HUES48 (cell line): ENCODE measurements at regions not wholly inside any gene's neighbourhood (a gene's known extent, or its start where the extent isn't known, plus 50 kb on each side); places are given as distances from the start of the nearest gene placed in this dataset.

Experiments used
- H3K27ac ChIP-seq: one replicate; pipeline ENCODE4 v1.7.0; 2013; ENCODE audit warnings: low read depth, low read length, inconsistent platforms
- H3K27me3 ChIP-seq: 2 replicates; pipeline ENCODE4 v1.6.1; 2013; ENCODE audit warnings: mild to moderate bottlenecking, low read length; ENCODE audit not compliant: control insufficient read depth, insufficient read depth
- H3K36me3 ChIP-seq: 2 replicates; pipeline ENCODE4 v1.6.1; 2013; ENCODE audit warnings: low read length; ENCODE audit not compliant: control insufficient read depth, insufficient read depth
- H3K4me1 ChIP-seq: 2 replicates; pipeline ENCODE4 v1.6.1; 2013; ENCODE audit warnings: mild to moderate bottlenecking, low read length; ENCODE audit not compliant: control insufficient read depth, insufficient read depth
- H3K4me3 ChIP-seq: 2 replicates; pipeline ENCODE4 v1.5.1; 2013; ENCODE audit warnings: mild to moderate bottlenecking, low read depth, low read length
- H3K9ac ChIP-seq: 2 replicates; pipeline ENCODE4 v1.6.1; 2013; ENCODE audit warnings: mild to moderate bottlenecking, low read depth, low read length, moderate library complexity
- H3K9me3 ChIP-seq: 2 replicates; pipeline ENCODE4 v1.6.1; 2013; ENCODE audit warnings: low read length; ENCODE audit not compliant: control insufficient read depth, insufficient read depth

DNA sequence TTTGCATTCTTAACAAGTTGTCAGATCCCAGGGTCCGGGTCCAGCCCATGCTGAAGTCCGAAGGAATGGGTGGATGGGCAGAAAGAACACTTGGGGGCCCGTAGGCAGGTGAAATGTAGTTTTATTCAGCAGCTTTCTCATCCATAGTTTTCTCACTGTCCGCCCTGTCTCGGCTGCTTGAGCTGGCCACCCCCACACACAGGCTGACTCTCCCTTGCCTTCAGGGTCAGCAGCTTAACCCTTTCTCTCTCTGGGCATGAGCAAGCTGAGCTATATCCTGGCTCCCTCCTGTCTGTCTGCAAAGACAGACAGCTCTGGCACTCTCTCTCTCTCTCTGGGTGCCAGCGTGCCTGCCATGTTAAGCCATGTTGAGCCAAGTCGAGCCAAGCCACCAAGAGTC is 163.9 kb downstream of the PTCSC3 start:
- Histone ChIP-seq H3K36me3 (no peaks in the 10 kb centered on the region), H3K9me3 (no peaks in the 10 kb centered on the region), H3K9ac (0 out of 2 replicates have a peak overlapping the region, but pooled peaks have one; percentile 28)

DNA sequence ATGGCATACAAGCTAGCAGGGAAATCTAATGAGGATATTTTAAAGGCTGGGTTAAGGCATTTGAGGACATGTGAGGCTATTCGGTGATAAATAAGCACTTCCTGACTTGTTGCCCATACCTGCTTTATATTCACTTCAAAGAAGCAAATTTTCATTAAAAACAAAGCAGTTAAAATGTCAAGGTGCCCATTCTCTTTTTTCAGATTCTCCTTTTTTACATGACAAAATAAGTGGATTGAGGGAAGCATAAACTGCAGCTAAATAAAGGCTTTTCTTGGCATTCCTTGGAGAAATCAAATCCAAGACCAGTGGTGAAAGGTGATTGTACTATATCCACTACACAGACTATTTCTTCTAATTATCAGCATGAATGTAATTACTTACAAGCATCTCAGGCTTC is 166.9 kb downstream of the PTCSC3 start:
- Histone ChIP-seq H3K9me3 (no peaks in the 10 kb centered on the region), H3K9ac (0 out of 2 replicates have a peak overlapping the region, but pooled peaks have one; percentile 7), H3K4me1 (peaks cover 47% of the 10 kb centered on the region), H3K36me3 (no peaks in the 10 kb centered on the region), H3K27ac (no peak overlapping the region), H3K4me3 (peak overlapping the region; percentile 43), H3K27me3 (no peaks in the 10 kb centered on the region; the same call in 1 of the 2 replicates)

More for the DNA sequence above, 163.9 kb downstream of the PTCSC3 start:
- H3K27me3 ChIP-seq = no peaks in the 10 kb centered on the region; the same call in 1 of the 2 replicates
- peaks cover 41% of the 10 kb centered on the region for H3K4me1 ChIP-seq
- no peak overlapping the region for H3K27ac ChIP-seq
- no peak overlapping the region for H3K4me3 ChIP-seq

DNA sequence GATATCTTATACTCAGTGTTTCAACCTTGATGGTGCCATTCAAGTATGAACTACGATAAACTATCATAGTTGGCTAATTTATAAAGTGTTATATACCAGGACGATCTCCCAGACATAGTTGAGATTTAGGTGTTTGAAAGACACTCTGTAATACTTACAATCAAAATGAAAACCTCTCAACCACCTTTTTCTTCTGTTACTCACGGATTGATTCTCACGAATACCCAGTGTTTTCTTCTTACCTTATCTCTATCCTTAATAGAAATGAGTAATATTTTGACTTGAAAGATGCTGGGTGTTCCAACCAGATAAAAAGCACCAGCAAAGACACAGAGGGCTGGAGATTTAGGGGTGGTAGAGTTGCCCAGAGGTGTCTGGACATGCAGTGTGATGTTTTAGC is 169.9 kb downstream of the PTCSC3 start:
- Histone ChIP-seq H3K4me1 (peaks cover 35% of the 10 kb centered on the region), H3K9me3 (no peaks in the 10 kb centered on the region), H3K4me3 (no peak overlapping the region), H3K9ac (no peak overlapping the region), H3K27me3 (no peaks in the 10 kb centered on the region; the same call in 1 of the 2 replicates), H3K27ac (no peak overlapping the region), H3K36me3 (no peaks in the 10 kb centered on the region)

DNA sequence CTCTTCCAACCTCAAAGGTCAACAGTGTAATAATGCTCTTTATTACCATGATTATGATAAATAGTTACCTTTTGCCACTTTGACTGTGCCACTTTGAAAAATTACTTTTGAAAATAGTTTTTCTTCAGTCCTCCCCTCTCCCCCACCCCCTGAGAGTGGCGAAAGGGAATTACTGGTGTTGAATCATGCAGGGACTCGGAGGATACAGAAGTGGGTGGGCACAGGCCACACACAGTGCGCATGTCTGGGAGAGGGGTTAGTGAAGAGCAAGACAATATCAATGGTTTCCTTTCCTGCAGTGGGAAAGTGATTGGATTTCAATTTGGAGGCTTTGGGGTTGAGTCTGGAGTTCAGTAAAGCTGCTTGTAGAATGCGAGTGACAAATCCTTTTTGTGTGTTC is 170.9 kb downstream of the PTCSC3 start:
- H3K36me3 ChIP-seq = no peaks in the 10 kb centered on the region
- H3K9me3 ChIP-seq = no peaks in the 10 kb centered on the region
- no peaks in the 10 kb centered on the region; the same call in 1 of the 2 replicates for H3K27me3 ChIP-seq
- H3K9ac ChIP-seq = no peak overlapping the region
- H3K4me3 ChIP-seq = no peak overlapping the region
- H3K27ac ChIP-seq = no peak overlapping the region
- peaks cover 28% of the 10 kb centered on the region for H3K4me1 ChIP-seq

DNA sequence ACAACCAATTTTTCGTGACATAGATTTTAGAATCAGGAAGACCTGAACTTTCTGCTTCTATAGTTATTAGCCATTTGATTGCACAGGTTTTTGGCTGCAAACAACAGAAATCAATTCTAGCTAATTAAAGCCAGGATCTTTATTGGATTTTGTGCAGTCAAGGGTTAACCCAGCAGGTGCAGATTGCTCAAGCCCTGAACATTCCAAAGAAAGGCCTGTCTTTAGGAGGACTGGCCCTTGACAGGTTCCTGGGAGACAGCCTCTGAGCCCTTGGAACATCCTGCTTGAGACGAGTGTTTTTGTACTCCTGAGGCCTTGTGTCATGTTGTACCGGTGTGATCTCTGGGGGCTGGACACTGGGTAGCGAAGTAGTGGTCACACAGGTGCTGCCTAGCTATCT is 174.6 kb downstream of the PTCSC3 start:
- H3K4me3 ChIP-seq = no peak overlapping the region
- peaks cover 34% of the 10 kb centered on the region for H3K4me1 ChIP-seq
- H3K9ac ChIP-seq = no peak overlapping the region
- no peaks in the 10 kb centered on the region for H3K36me3 ChIP-seq
- H3K9me3 ChIP-seq = no peaks in the 10 kb centered on the region
- H3K27ac ChIP-seq = no peak overlapping the region
- H3K27me3 ChIP-seq = no peaks in the 10 kb centered on the region

DNA sequence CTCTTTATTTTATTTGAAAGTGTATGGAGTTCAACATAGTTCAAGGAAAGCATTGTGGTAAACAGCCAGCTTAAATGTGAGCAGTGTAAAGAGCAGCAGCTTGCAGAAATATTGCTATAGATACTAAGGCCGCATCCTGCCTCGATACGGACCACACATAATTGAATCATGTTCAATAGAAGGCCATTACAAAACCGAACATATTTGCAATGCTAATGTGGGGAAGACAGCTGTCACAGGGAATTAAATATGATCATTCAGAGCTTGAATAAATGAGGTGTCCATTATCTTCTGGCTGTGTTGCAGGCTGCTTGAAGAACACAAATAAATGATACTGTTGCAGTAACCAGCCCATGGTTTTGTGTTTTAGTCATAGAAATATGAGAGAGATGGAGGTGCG is 173.2 kb downstream of the BRMS1L start:
- no peaks in the 10 kb centered on the region for H3K9me3 ChIP-seq
- no peaks in the 10 kb centered on the region for H3K36me3 ChIP-seq
- H3K4me3 ChIP-seq = no peak overlapping the region
- peaks cover 28% of the 10 kb centered on the region; the same call in 1 of the 2 replicates for H3K4me1 ChIP-seq
- H3K9ac ChIP-seq = no peak overlapping the region
- no peaks in the 10 kb centered on the region for H3K27me3 ChIP-seq
- no peak overlapping the region for H3K27ac ChIP-seq

DNA sequence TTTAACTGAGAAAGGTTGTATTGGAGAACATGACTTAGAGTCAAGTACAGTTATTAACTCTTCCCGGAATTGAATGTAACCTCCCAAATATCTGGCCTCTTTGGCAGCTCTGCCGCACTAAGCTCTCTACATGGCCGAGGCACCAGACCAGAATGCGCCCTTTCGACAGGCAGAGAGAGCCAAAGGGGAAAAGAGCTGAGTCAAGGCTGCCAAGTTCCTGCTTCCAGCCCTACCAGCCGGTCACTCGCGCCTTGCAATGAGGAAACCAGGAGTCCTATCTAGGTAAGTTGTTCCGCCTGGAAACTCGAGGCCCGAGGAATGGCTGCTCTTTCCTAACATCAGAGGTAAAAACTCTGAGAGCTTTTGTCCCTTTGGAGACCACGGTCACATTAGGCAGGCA is 172.2 kb downstream of the BRMS1L start:
- H3K27me3 ChIP-seq = no peaks in the 10 kb centered on the region
- no peak overlapping the region for H3K27ac ChIP-seq
- no peaks in the 10 kb centered on the region for H3K36me3 ChIP-seq
- no peak overlapping the region for H3K4me3 ChIP-seq
- no peak overlapping the region for H3K9ac ChIP-seq
- H3K9me3 ChIP-seq = no peaks in the 10 kb centered on the region
- H3K4me1 ChIP-seq = peaks cover 33% of the 10 kb centered on the region

DNA sequence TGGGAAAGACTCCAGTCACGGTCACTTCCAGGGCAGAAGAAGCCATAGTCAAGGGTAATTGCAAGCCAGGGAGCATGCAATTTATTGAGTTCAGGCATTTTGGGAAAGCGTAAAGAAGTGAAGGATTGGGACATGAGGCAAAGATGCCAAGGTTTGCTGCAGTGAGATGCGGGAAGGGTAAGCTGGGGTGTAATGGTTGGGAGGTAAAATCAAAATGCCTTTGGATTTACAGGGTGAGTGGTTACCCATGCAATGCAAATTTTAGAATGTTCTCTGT is 167.5 kb downstream of the BRMS1L start:
- Histone ChIP-seq H3K4me3 (no peak overlapping the region), H3K4me1 (peaks cover 21% of the 10 kb centered on the region), H3K36me3 (no peaks in the 10 kb centered on the region), H3K9ac (no peak overlapping the region), H3K27me3 (no peaks in the 10 kb centered on the region), H3K27ac (no peak overlapping the region), H3K9me3 (no peaks in the 10 kb centered on the region)

DNA sequence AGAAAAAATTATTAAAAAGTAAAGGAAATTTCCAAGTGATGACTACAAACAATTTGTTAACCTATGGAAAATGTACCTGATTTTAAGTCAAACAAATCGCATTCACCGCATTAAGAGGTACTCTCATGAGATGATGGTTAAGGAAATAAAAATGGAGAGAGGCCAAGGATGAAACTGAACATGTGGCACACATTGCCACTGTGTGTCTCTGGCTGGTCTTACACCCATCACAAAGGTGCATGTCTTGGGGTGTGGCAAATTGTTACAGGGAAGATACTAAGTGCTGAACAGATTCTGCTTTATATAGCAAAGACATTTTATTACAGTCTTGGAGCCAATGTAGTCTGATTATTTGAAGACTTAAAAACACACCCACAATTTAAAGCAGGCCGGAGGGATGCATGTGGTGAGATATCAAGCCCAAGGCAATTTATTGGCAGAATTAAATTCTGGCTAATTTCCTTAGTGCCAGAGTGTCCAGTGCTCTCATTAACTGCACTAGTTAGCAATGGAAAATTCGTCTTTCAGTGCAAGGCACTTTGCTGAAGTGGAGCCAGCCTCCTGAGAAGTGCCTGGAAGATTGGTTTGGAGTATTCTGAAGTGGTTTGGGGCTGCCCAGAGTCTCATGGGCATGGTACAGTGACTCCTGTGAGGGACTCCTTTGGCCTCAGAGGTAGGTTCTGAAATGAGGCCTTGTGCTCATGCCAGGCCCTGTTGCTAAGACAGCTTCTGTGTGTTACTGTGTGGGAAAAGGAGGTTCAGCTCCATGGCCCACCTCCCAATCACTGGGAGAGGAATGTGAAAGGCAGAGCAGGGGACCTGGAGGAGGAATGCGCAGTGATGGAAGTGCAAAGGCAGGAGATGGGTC is 166.9 kb downstream of the BRMS1L start:
- no peak overlapping the region for H3K27ac ChIP-seq
- no peak overlapping the region for H3K4me3 ChIP-seq
- no peaks in the 10 kb centered on the region for H3K36me3 ChIP-seq
- H3K4me1 ChIP-seq = peaks cover 15% of the 10 kb centered on the region
- no peaks in the 10 kb centered on the region for H3K9me3 ChIP-seq
- H3K9ac ChIP-seq = no peak overlapping the region
- H3K27me3 ChIP-seq = no peaks in the 10 kb centered on the region

DNA sequence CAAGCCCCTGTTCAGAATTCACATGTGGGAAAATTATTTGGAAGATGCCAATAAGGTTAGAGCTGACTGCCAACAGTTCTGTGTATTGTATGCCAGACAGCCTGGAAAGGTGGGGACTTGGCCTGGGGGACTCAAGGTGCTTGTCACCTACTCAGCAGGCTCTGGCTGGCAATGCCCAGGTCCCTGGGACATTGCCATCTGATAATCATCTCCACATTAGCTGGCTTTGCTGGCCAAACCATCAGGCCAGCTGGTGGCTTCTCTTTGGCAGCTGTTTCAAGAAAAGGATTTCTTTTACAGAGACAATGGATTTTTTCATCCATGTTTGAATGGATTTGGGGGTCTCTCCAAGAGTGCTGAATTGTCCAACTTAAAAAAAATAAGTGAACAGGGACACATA is 165.2 kb downstream of the BRMS1L start:
- H3K27ac ChIP-seq = no peak overlapping the region
- no peaks in the 10 kb centered on the region for H3K36me3 ChIP-seq
- peaks cover 6% of the 10 kb centered on the region for H3K4me1 ChIP-seq
- H3K9me3 ChIP-seq = no peaks in the 10 kb centered on the region
- no peaks in the 10 kb centered on the region for H3K27me3 ChIP-seq
- H3K4me3 ChIP-seq = no peak overlapping the region
- no peak overlapping the region for H3K9ac ChIP-seq

DNA sequence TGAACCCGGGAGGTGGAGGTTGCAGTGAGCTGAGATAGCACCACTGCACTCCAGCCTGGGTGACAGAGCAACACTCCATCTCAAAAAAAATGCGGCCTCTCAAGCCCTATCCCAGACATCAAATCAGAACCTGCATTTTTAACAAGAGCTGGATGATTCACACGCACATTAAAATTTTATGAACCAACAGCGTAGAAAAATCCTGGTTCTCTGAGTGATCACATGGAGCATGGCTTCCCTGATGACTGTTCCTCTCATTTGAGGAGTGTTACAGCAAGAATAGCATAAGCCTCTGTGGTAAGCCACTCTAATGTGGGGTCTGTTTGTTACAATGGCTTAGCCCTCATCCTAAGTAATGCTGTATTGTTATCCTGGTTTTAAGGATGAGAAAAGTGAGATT is 163.6 kb downstream of the BRMS1L start:
- no peaks in the 10 kb centered on the region for H3K27me3 ChIP-seq
- no peaks in the 10 kb centered on the region for H3K9me3 ChIP-seq
- H3K27ac ChIP-seq = no peak overlapping the region
- no peak overlapping the region for H3K9ac ChIP-seq
- no peaks in the 10 kb centered on the region for H3K36me3 ChIP-seq
- H3K4me1 ChIP-seq = peaks cover 6% of the 10 kb centered on the region
- no peak overlapping the region for H3K4me3 ChIP-seq
